ENCODE measurements at regions not wholly inside any gene's neighbourhood (a gene's known extent, or its start where the extent isn't known, plus 50 kb on each side); places are given as distances from the start of the nearest gene placed in this dataset.

GRCh38 chr17:72414032-72414396 is 293.2 kb downstream of the SOX9 start:
- H3K4me1 Mint-ChIP-seq, result no peaks in the 10 kb centered on the region
- no peaks in the 10 kb centered on the region for H3K36me3 Mint-ChIP-seq
- no peaks in the 10 kb centered on the region for H3K27me3 Mint-ChIP-seq
- H3K9me3 Mint-ChIP-seq, result no peaks in the 10 kb centered on the region
- H3K27ac Mint-ChIP-seq, result no peak overlapping the region
- no peak overlapping the region for H3K4me3 Mint-ChIP-seq

DNA sequence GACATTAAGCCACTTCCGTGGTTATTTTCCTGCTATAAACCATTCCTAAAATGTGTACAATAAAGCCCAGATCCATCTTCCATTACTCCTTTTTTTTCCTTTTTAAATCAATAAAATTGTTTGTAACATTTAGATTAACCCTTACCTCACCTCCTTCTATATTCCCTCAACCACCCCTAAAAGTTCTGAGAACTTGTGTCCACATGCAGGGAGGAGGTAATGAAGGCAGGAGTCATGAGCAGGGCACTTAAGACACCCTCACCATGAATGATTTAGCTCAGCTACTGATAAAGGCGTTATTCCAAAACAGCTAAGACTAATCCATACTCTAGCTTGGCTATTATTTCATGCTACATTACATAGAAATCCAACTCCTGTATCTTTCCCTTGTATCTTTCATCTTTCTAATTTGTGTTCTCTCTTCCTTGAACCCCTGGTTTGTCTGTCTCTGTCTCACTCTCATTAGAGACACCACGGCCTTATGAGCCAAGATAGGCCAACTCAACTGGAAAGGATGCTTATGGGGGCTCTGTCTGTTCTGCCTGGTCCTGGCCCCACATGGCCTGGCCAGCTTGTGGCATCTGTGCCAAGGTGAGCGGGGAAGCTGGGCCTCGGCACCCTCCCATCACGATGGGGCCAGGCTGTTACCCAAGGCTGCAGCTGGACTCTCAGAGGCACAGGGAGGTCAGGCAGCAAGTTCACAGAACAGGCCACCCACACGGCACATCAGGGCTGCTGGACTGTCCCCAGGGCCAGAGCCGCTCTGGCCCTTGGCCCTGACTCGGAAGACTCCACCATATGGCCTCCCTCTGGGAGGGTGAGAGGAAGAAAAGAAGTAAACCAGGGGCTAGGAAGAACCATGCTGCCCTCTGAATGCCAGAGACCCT is 294.4 kb downstream of the SOX9 start:
- Mint-ChIP-seq H3K36me3 (no peaks in the 10 kb centered on the region), H3K9me3 (no peaks in the 10 kb centered on the region), H3K4me1 (no peaks in the 10 kb centered on the region), H3K4me3 (no peak overlapping the region), H3K27ac (no peak overlapping the region), H3K27me3 (no peaks in the 10 kb centered on the region)

DNA sequence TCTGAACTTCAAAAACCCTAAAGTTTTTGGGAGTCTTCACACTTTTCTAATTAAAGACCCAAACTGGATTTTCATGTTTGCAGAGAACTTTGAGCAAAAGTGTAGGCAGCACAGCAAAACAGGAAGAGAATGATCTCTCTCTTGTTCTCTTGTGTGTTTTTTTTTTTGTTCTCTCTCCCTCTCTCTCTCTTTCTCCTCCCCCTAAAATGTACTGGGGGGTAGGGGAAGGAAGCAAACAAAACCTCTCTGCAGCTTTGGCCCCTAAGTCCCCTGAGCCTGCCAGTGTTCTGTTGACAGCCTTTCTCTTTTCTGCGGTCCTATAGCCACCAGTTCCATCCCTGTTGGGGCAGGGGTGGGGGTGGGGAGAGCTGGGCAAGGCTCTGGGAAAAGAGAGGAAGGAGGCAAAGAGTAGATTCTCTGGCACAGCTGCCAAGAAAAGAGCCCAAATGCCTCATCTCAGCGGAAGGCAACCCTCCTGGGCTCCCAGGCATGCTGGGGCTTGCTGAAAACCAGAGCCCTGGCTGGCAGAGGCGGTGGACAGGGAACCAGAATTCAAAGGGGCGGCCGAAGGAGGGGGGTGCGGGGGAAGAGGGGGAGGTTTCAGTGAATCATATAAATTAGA is 295.3 kb downstream of the SOX9 start:
- Mint-ChIP-seq H3K4me3 (no peak overlapping the region), H3K36me3 (no peaks in the 10 kb centered on the region), H3K9me3 (no peaks in the 10 kb centered on the region), H3K27me3 (no peaks in the 10 kb centered on the region), H3K27ac (no peak overlapping the region), H3K4me1 (no peaks in the 10 kb centered on the region)

DNA sequence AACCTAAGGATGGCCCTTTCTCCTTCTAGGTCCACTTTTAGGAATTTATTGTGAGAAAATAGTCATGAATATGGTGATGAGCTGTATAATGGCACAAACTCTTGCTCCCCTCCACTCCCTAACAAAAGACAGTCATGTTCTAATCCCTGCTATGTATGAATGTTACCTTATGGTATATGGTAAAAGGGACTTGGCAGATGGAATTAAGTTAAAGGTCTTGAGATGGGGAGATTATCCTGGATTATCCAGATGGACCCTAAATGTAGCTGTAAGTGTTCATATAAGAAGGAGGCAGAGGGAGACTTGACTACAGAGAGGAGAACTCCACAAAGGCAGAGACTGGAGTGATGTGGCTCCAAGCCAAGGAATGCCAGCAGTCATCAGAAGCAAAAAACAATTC is 296.1 kb downstream of the SOX9 start:
- no peaks in the 10 kb centered on the region for H3K9me3 Mint-ChIP-seq
- no peaks in the 10 kb centered on the region for H3K27me3 Mint-ChIP-seq
- H3K4me1 Mint-ChIP-seq, result no peaks in the 10 kb centered on the region
- H3K36me3 Mint-ChIP-seq, result no peaks in the 10 kb centered on the region
- no peak overlapping the region for H3K27ac Mint-ChIP-seq
- no peak overlapping the region for H3K4me3 Mint-ChIP-seq

DNA sequence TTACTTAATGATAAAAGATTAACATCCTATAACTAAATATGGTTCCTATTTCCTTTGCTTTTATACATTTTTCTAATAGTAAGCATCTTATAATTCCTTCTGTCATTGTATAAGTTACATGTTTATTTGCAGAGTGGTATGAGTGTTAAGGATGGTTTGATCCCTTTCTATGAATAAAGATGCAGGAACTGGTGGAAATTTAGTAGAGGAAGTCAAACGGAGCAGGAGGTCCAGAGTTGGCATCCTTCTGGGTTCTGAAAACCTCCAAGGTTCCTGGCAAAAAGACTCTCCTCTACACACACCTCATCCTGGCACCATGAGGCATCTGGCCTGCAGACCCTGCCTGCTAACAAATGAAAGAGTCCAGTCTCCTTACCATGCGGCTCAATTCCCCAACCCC is 296.8 kb downstream of the SOX9 start:
- no peaks in the 10 kb centered on the region for H3K4me1 Mint-ChIP-seq
- no peak overlapping the region for H3K4me3 Mint-ChIP-seq
- no peaks in the 10 kb centered on the region for H3K9me3 Mint-ChIP-seq
- no peaks in the 10 kb centered on the region for H3K36me3 Mint-ChIP-seq
- H3K27me3 Mint-ChIP-seq, result no peaks in the 10 kb centered on the region
- no peak overlapping the region for H3K27ac Mint-ChIP-seq

DNA sequence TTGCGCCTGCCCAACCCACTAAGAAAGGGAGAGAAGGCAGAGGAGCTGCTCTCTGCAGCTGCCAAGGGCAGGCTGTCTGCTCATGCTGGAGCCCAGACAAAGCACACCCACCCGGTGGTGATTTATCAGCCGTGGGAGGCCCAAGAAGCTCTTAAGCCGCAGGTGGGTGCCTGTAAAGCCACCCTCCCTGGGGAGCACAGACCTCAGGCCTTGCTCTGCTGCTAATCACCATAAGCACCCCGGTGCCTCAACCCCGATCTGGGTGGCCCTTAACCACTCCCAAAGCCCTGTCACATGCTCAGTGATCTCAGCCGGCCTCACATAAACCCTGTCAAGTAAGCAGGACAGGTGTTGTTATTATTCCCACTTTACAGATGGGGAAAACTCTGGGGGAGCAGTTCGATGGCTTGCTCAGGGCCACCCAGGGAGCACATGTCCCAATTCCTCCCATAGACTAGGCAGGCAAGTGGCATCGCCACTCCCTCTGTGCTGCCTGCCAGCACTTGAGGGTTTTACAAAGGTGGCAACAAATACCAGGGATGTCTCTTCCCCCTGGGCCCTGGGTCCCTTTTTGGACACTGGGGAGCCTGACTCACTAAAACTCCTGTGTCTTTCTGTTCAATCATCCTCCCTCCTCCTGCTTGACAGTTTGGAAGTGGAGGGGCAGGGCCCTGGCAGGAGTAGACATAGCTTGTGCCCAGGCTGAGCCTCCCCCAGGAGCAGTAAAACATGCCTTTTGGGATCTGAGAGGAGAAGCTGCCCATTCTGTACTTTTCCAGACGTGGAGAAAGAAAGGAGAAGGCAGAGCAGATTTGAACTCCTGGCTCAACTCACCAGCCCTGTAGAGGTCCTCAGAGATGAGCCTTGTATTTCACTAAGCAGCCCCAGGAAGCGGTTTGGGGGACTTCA is 299.3 kb downstream of the SOX9 start:
- Mint-ChIP-seq H3K4me3 (no peak overlapping the region), H3K27me3 (no peaks in the 10 kb centered on the region)

GRCh38 chr17:72420775-72421127 is 299.9 kb downstream of the SOX9 start:
- Mint-ChIP-seq H3K36me3 (no peaks in the 10 kb centered on the region), H3K27ac (no peak overlapping the region), H3K4me1 (no peaks in the 10 kb centered on the region), H3K27me3 (no peaks in the 10 kb centered on the region), H3K4me3 (no peak overlapping the region), H3K9me3 (no peaks in the 10 kb centered on the region)

More for the DNA sequence above, 299.3 kb downstream of the SOX9 start:
- Mint-ChIP-seq H3K4me1 (no peaks in the 10 kb centered on the region), H3K36me3 (no peaks in the 10 kb centered on the region), H3K9me3 (no peaks in the 10 kb centered on the region), H3K27ac (no peak overlapping the region)

- Mint-ChIP-seq H3K4me1 (no peaks in the 10 kb centered on the region), H3K27ac (no peak overlapping the region), H3K4me3 (no peak overlapping the region), H3K27me3 (no peaks in the 10 kb centered on the region), H3K36me3 (no peaks in the 10 kb centered on the region), H3K9me3 (no peaks in the 10 kb centered on the region)
Observed at GRCh38 chr17:72421128-72422092, 300.6 kb downstream of the SOX9 start.

DNA sequence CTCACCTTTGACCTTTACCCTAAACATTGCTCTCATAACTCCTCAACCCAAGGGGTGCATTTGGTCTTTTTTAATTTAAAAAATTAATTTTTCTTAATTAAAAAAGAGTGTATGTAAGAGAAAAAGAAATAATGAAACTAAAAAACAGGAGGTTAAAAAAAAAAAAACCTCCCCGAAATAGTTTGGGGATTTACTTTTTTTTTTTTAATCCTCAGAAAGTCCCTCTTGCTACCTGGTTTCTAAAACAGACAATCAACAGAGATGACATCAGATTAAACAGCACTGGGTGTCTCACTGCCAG is 301.3 kb downstream of the SOX9 start:
- no peaks in the 10 kb centered on the region for H3K27me3 Mint-ChIP-seq
- H3K36me3 Mint-ChIP-seq, result no peaks in the 10 kb centered on the region
- no peaks in the 10 kb centered on the region for H3K4me1 Mint-ChIP-seq
- no peaks in the 10 kb centered on the region for H3K9me3 Mint-ChIP-seq
- H3K27ac Mint-ChIP-seq, result no peak overlapping the region
- no peak overlapping the region for H3K4me3 Mint-ChIP-seq

DNA sequence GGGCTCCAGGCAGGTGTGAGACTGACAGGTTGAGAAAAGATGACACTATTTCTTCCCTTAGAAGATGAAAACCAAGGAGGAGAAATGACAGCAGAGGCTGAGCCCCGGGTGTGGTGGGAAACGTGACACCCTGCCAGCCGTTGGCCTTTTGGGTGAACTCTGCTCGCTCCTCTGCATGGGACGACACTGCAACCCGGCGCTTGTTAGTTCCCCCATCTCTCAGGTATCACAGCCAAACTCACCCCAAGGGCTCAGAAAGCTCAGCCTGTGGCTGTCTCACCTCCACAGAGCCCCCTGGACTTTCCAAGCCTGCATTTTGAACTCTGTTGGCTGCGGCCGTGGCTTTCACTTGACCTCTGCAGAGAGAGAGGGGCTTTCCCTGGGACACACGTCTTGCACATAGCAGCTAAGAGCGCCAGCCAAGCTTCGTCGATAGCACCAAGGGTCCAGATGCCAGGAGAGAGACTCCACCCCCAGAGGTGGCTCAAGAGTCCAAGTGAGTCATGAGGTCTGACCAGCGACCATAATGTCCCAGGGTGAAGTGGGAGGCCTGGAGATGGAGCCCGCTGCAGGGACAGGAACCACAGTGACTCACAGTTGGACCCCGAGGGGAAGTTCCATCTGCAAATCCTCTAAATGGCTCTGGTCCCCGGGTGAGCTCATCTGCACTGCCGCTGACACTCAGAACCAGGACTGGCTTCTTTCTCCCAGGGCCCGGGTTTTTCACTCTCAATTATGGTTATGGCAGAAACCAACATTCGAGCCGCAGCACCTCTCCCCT is 301.9 kb downstream of the SOX9 start:
- no peak overlapping the region for H3K27ac Mint-ChIP-seq
- no peaks in the 10 kb centered on the region for H3K9me3 Mint-ChIP-seq
- no peaks in the 10 kb centered on the region for H3K4me1 Mint-ChIP-seq
- H3K36me3 Mint-ChIP-seq, result no peaks in the 10 kb centered on the region
- H3K4me3 Mint-ChIP-seq, result no peak overlapping the region
- no peaks in the 10 kb centered on the region for H3K27me3 Mint-ChIP-seq

- H3K36me3 Mint-ChIP-seq, result no peaks in the 10 kb centered on the region
- no peaks in the 10 kb centered on the region for H3K4me1 Mint-ChIP-seq
- no peaks in the 10 kb centered on the region for H3K9me3 Mint-ChIP-seq
- H3K27ac Mint-ChIP-seq, result no peak overlapping the region
- no peak overlapping the region for H3K4me3 Mint-ChIP-seq
- H3K27me3 Mint-ChIP-seq, result no peaks in the 10 kb centered on the region
Observed at GRCh38 chr17:72423286-72423589, 302.4 kb downstream of the SOX9 start.

DNA sequence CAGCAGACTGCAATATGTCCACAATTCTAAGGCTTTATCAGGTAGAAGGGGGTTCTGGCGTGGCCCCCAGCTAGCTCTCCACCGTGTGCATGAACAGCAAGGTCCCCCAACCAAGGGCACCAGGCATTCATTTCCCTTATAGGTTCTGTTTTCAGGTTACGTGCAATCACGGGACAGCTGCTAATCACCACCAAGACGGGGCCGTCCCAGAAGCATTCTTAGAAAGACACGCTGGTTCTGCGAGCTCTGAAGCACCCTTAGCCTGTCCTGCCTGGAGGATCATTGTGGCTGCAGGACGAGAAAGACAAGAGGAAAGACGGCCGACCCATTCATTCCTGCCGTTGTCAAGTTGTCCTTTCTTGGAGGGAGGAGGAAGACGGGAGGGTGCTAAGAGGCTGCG is 302.9 kb downstream of the SOX9 start:
- H3K9me3 Mint-ChIP-seq, result no peaks in the 10 kb centered on the region
- no peaks in the 10 kb centered on the region for H3K4me1 Mint-ChIP-seq
- H3K36me3 Mint-ChIP-seq, result no peaks in the 10 kb centered on the region
- H3K27ac Mint-ChIP-seq, result no peak overlapping the region
- no peaks in the 10 kb centered on the region for H3K27me3 Mint-ChIP-seq
- H3K4me3 Mint-ChIP-seq, result no peak overlapping the region

- H3K4me1 Mint-ChIP-seq, result no peaks in the 10 kb centered on the region
- H3K36me3 Mint-ChIP-seq, result no peaks in the 10 kb centered on the region
- H3K27ac Mint-ChIP-seq, result no peak overlapping the region
- H3K4me3 Mint-ChIP-seq, result no peak overlapping the region
- no peaks in the 10 kb centered on the region for H3K27me3 Mint-ChIP-seq
- H3K9me3 Mint-ChIP-seq, result no peaks in the 10 kb centered on the region
Observed at GRCh38 chr17:72424505-72425117, 303.8 kb downstream of the SOX9 start.

GRCh38 chr17:72425133-72425793 is 304.4 kb downstream of the SOX9 start:
- H3K27me3 Mint-ChIP-seq, result no peaks in the 10 kb centered on the region
- no peaks in the 10 kb centered on the region for H3K9me3 Mint-ChIP-seq
- no peaks in the 10 kb centered on the region for H3K4me1 Mint-ChIP-seq
- H3K4me3 Mint-ChIP-seq, result no peak overlapping the region
- no peak overlapping the region for H3K27ac Mint-ChIP-seq
- H3K36me3 Mint-ChIP-seq, result no peaks in the 10 kb centered on the region

All from activated naive CD4-positive, alpha-beta T cell treated with anti-CD3 and anti-CD28 coated beads, Interleukin-2, amount 50 U/mL, for 24 hours (primary cell).